GM12878 (cell line): ENCODE measurements at regions not wholly inside any gene's neighbourhood (a gene's known extent, or its start where the extent isn't known, plus 50 kb on each side); places are given as distances from the start of the nearest gene placed in this dataset.
"Not testable (repeated sequence)": the region's sequence is repeated elsewhere in the genome, so short reads cannot be mapped to it uniquely, and the experiment has no call there.

ENCODE experiments used
- ATAC-seq: fragments of 200-7000 bp; cut with Tn5 transposase; 3 replicates; pipeline ENCODE4 v1.9.1; 2020; ENCODE audit warnings: mild to moderate bottlenecking, moderate library complexity
- BruUV-seq: library from RNA; stranded (reverse); fragments of 400-500 nt; replicated peaks from 2 replicates; lab custom pipeline; 2021; lab: Mats Ljungman, UMichigan
- CTCF ChIA-PET: fragments of 300-600 bp; sonication (Branson Sonifier 250); formaldehyde crosslinking; extraction: SDS; loops from one replicate; lab custom pipeline; 2021; ENCODE audit warnings: inconsistent platforms; lab: Yijun Ruan, JAX
- POLR2A ChIA-PET: fragments of 350-600 bp; formaldehyde crosslinking; extraction: SDS; loops from one replicate; lab custom pipeline; 2021; ENCODE audit warnings: inconsistent platforms; lab: Charles Lee
- RAD21 ChIA-PET: fragments of 300-600 bp; sonication (Branson Sonifier 250); formaldehyde crosslinking; loops from one replicate; lab custom pipeline; 2023; ENCODE audit warnings: antibody characterized with exemption; ENCODE audit not compliant: unreplicated experiment; lab: Charles Lee
- SMC1A ChIA-PET: fragments of 300-600 bp; sonication (Branson Sonifier 250); formaldehyde crosslinking; loops from one replicate; lab custom pipeline; 2023; ENCODE audit not compliant: unreplicated experiment, uncharacterized antibody; lab: Charles Lee
- DNase-seq: peaks from one replicate; pipeline ENCODE4 v3.0.0-alpha.2; 2011; ENCODE audit warnings: low read depth, low spot score
- FAIRE-seq: peaks from 3 replicates; lab custom pipeline; 2011; peaks lifted over from hg19 to GRCh38; lab: Jason Lieb, UNC
- H2AFZ ChIP-seq: 2 replicates; pipeline ENCODE4 v1.6.0; 2011; ENCODE audit warnings: low read depth, low read length, control low read depth; ENCODE audit not compliant: control insufficient read depth
- H3K27ac ChIP-seq: 2 replicates; pipeline ENCODE4 v1.5.1; 2011; ENCODE audit warnings: control low read depth; ENCODE audit not compliant: control insufficient read depth, insufficient read depth
- H3K27me3 ChIP-seq, 2 experiments: replicated peaks in 1 of 2; 2 replicates each; pipeline versions ENCODE4 v1.6.0 to v1.6.1; 2011; ENCODE audit warnings: low read length in 1 of 2; ENCODE audit not compliant: control insufficient read depth in 2 of 2, insufficient read depth in 2 of 2
- H3K36me3 ChIP-seq, 2 experiments: 2 replicates each; pipeline ENCODE4 v1.5.1; 2011; ENCODE audit warnings: low read length in 1 of 2; ENCODE audit not compliant: control insufficient read depth in 2 of 2, insufficient read depth in 2 of 2
- H3K4me1 ChIP-seq: 2 replicates; pipeline ENCODE4 v1.6.1; 2011; ENCODE audit warnings: mild to moderate bottlenecking, low read length, moderate library complexity, mixed read lengths; ENCODE audit not compliant: control insufficient read depth, insufficient read depth
- H3K4me2 ChIP-seq: 2 replicates; pipeline ENCODE4 v1.6.0; 2011; ENCODE audit warnings: control low read depth; ENCODE audit not compliant: control insufficient read depth, insufficient read depth
- H3K4me3 ChIP-seq: fragments of 200-600 bp; sonication (generic); 2 replicates; pipeline ENCODE4 v1.5.1; 2016
- H3K79me2 ChIP-seq: 2 replicates; pipeline ENCODE4 v1.6.0; 2011; ENCODE audit warnings: low read length; ENCODE audit not compliant: control insufficient read depth, insufficient read depth
- H3K9ac ChIP-seq: 2 replicates; pipeline ENCODE4 v1.8.0; 2011; ENCODE audit warnings: low read length, control low read depth, mixed read lengths; ENCODE audit not compliant: control insufficient read depth, insufficient read depth
- H3K9me3 ChIP-seq: replicated peaks from 3 replicates; pipeline ENCODE4 v1.5.1; 2011; ENCODE audit warnings: mild to moderate bottlenecking, low read length; ENCODE audit not compliant: control insufficient read depth, insufficient read depth
- H4K20me1 ChIP-seq: 2 replicates; pipeline ENCODE4 v1.6.0; 2011; ENCODE audit not compliant: control insufficient read depth, insufficient read depth
- WGBS: methylation state at CpG from one replicate; pipeline ENCODE4 v1.1.6; 2016; ENCODE audit warnings: low lambda C conversion rate; ENCODE audit not compliant: insufficient replicate concordance, insufficient coverage; ENCODE audit errors: missing lambda C conversion rate; 5-methylcytosine and 5-hydroxymethylcytosine counted together
- in situ Hi-C: fragments of 300-500 bp; cut with MboI; formaldehyde crosslinking; loops from 9 replicates; pipeline ENCODE4 v1.14.3; 2018; ENCODE audit warnings: mixed read lengths
- intact Hi-C: fragments of 100-400 bp; cut with micrococcal nuclease; formaldehyde crosslinking; loops from one replicate; pipeline ENCODE4 v1.14.2; 2022; ENCODE audit not compliant: unreplicated experiment

DNA sequence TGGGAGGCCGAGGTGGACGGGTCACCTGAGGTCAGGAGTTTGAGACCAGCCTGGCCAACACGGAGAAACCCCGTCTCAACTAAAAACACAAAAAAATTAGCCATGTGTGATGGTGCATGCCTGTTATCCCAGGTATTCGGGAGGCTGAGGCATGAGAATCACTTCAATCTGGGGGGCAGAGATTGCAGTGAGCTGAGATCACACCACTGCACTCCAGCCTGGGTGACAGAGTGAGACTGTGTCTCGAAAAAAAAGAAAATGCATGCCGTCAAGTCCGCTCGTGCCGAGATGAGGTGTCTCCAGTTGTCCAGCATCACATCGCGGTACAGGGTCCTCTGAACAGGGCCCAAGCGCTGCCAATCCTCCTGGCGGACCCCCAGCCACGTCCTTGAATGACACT, 71.2 kb upstream of the GOLGA6L6 start:
- H3K9ac ChIP-seq, H3K4me3 ChIP-seq, H3K4me1 ChIP-seq, H3K27me3 ChIP-seq, intact Hi-C loops, CTCF ChIA-PET, BruUV-seq, in situ Hi-C loops, H3K9me3 ChIP-seq, FAIRE-seq, SMC1A ChIA-PET, H3K36me3 ChIP-seq, DNase-seq, ATAC-seq, H3K4me2 ChIP-seq, H4K20me1 ChIP-seq, H3K79me2 ChIP-seq, RAD21 ChIA-PET, POLR2A ChIA-PET, H2AFZ ChIP-seq, H3K27ac ChIP-seq: not testable (repeated sequence)
- no CpG with 5 or more reads among the region's 15 CpGs for WGBS

DNA sequence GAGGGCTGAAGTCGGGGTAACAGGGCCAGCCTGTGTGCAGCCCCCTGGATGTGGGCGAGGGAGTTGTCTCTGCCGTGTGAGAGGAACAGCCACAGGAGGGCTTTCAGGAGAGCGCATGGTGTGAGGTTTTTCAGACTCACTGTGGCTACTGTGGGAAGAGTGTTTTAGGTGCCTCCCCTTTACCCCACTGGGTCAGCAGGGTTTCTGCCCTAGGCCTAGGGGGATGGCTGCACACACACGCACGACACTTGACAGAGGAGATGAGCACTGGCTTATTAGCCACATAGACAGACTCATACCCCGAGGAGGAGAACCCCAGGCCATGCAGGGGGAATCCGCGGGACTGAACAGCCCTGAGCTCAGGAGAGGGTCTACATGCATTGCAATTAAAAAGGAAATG, 70.8 kb upstream of the GOLGA6L6 start:
- H3K4me3 ChIP-seq, H3K36me3 ChIP-seq, DNase-seq, H3K4me2 ChIP-seq, SMC1A ChIA-PET, RAD21 ChIA-PET, H3K27ac ChIP-seq, FAIRE-seq, H4K20me1 ChIP-seq, H3K9ac ChIP-seq, POLR2A ChIA-PET, H3K79me2 ChIP-seq, H3K4me1 ChIP-seq, intact Hi-C loops, H3K9me3 ChIP-seq, H2AFZ ChIP-seq, BruUV-seq, ATAC-seq, H3K27me3 ChIP-seq, in situ Hi-C loops, CTCF ChIA-PET: not testable (repeated sequence)
- 33% methylated on average over 6 of the region's 9 CpGs for WGBS

DNA sequence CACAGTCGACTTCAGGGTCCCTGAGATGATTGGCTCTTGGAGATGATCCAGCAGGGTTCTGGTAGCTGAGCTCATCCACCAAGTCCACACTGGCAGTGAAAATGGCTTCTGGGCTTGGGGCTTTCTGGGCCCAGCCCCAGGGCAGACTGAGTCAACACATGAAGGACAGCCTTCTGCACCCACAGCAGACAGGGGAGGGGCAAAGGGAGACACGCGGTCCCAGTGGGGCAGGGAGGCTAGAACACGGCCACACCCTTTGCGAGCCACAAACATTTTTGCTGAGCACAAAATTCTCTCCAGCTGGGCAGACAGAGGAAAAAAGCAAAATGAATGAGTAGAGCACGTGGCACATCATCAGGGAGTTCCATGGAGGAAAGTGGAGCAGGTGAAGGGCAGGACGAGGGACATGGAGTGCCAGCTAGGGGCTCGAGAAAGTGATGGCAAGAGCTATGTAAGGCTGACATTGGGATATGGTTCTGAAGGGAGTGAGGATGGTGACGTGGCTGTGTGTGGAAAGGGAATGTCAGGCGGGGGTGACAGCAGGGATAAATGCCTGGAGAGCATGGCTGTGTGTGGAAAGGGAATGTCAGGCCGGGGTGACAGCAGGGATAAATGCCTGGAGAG, 70.2 kb upstream of the GOLGA6L6 start:
- H4K20me1 ChIP-seq, H3K9ac ChIP-seq, H3K27me3 ChIP-seq, H3K4me2 ChIP-seq, BruUV-seq, SMC1A ChIA-PET, intact Hi-C loops, DNase-seq, ATAC-seq, H3K79me2 ChIP-seq, H3K27ac ChIP-seq, POLR2A ChIA-PET, CTCF ChIA-PET, H3K4me3 ChIP-seq, H3K9me3 ChIP-seq, RAD21 ChIA-PET, H3K36me3 ChIP-seq, H3K4me1 ChIP-seq, in situ Hi-C loops, H2AFZ ChIP-seq, FAIRE-seq: not testable (repeated sequence)
- 40% methylated on average over 1 of the region's 11 CpGs for WGBS

DNA sequence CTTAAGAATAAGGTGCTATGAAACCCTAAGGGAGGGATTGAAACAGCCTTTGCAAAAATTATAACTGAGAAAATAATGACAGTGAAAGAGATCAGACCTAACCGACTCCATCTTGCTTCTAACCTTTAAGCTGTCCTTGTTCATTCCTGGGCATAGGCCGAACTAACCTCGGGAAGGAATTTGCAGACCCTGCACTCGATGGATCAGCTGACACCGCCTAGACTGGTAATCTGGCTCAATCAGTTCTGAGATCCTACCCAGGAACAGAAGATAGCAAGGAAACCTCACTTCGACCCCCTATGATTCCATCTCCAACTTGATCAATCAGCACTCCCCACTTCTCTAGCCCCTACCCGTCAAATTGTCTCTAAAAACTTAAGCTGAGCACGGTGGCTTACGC, 66.6 kb upstream of the GOLGA6L6 start:
- in situ Hi-C loops, result not testable (repeated sequence)

More for the DNA sequence above, 66.6 kb upstream of the GOLGA6L6 start:
- H4K20me1 ChIP-seq, POLR2A ChIA-PET, H3K9ac ChIP-seq, H3K36me3 ChIP-seq, intact Hi-C loops, H3K27ac ChIP-seq, ATAC-seq, SMC1A ChIA-PET, BruUV-seq, H3K9me3 ChIP-seq, H3K27me3 ChIP-seq, RAD21 ChIA-PET, CTCF ChIA-PET, DNase-seq, H3K79me2 ChIP-seq, H3K4me2 ChIP-seq, H2AFZ ChIP-seq, H3K4me1 ChIP-seq, H3K4me3 ChIP-seq: not testable (repeated sequence)
- WGBS, result 74% methylated on average over 5 of the region's 9 CpGs
- FAIRE-seq, result peak; percentile 80
